ENCODE measurements at regions not wholly inside any gene's neighbourhood (a gene's known extent, or its start where the extent isn't known, plus 50 kb on each side); places are given as distances from the start of the nearest gene placed in this dataset.

DNA sequence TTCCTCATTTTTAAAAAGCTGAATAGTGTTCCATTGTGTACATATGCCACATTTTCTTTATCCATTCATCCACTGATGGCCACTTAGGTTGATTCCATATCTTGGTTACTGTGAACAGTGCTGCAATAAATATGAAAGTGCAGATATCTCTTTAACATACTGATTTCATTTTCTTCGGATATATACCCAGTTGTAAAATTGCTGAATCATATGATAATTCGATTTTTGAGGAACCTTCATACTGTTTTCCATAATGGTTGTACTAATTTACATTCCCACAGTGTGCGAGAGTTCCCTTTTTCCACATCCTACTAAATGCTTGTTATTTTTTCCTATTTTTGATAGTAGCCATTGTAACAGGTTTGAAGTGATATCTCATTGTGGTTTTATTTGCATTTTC lies 263.2 kb downstream of the STK31 start:
- no peak for DNase-seq (ENCODE audit: low spot score)

DNA sequence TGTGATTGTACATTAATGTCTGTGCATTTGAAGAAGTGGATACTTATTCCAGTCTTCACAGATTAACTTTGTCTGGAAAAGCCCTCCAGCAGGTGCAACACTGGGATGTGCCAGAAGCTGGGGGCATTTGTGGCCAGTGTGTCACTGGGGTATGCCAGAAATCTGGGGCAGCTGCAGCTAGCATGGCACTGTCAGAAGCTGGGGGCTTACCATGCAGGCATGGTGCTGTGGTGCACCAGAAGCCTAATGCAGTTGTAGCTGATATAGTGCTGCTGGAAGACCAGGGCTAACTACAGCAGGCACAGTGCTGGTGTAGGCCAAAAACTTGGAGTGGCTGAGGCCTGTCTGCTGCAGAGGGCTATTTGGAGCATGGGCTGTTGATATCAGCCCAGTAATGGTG lies 270.1 kb downstream of the STK31 start:
- no peak for DNase-seq (ENCODE audit: low spot score)

DNA sequence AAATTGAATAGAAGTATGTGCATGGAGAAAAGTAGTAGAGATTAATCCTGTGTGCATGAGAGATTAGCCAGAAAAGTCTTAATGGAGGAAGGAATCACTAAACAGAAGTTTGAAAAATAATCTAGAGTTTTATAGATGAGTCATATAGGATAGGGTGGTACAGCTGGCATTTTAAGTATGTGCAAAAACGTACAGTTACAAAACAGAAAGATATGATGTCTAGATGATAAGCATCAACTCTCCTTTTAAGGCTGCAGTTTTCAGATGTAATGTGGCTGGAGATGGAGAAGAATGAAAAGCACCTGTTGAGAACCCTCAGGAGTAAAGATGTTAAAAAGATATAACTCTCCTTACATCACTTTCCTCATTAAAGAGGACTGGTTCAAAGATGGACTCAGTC lies 271.3 kb downstream of the STK31 start:
- no peak for DNase-seq (ENCODE audit: low spot score)

DNA sequence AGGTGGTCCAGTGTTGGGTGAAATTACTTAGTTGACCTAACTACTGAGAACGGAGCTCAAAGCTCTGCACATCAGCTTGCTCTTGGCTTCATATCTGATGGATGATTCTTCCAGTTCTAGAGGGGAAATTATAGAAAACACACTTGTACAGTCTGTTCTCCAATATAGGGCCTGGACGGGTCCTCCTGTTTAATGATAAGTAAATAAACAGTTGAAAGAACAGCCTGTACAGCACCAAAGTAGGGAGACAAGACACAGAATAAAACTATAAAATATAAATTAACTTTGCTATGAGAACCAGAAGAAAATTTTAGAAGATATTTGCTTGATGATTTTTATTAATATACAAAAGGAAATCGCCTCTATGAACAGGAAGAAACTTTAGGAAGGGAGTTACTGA lies 271.7 kb downstream of the STK31 start:
- no peak for DNase-seq (ENCODE audit: low spot score)

DNA sequence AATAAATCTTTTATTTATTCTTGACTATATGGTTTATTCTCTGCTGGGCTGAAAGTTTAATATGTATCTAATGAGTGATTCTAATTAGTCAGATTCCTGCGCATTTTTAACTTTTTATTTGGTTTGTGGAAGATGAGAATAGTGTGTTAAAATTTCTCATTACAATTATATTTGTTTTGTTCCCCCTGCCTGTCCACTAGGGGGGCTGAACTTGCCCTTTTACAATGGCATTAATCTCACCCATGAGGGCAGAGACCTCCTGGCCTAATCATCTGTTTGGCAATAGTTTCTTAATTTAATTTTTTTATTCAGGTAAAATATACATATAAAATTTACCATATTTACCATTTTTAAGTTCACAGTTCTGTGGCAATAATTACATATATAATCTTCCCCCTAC lies 278.5 kb upstream of the NPY start:
- DNase-seq (ENCODE audit: low spot score): no peak

DNA sequence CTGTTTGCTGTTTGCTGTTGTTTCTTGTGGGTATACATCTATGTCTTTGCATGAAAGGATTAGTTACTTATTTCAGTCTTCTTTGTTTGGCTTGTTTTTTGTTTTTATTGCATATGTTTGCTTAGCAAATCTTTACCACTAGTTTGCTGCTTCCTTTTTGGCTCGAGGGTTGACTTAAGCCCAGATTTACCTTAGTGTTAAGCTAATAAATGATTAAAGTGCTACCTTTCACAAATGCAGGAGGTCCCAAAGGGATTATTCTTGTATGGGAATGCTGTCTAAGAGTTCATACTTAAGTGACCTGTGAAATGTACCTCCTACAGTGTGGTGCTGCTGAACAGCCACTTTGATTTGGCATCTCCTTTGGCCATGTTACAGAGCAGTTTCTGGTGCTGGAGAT lies 273.5 kb upstream of the NPY start:
- DNase-seq (ENCODE audit: low spot score): no peak

DNA sequence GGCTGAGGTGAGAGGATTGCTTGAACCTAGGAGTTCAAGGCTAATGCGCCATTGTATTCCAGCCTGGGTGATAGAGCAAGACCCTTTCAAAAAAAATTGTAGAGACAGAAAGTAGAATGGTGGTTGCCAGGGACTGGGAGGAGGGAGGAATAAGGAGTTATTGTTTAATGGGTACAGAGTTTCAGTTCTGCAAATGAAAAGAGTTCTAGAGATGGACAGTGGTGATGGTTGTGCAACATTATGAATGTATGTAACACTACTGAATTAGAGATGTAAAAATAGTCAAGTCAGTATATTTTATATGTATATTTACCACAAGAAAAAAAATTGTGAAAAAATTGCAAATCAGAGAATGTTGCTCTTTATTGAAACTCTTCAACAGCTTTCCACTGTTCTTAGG lies 266.5 kb upstream of the NPY start:
- DNase-seq (ENCODE audit: low spot score): no peak

DNA sequence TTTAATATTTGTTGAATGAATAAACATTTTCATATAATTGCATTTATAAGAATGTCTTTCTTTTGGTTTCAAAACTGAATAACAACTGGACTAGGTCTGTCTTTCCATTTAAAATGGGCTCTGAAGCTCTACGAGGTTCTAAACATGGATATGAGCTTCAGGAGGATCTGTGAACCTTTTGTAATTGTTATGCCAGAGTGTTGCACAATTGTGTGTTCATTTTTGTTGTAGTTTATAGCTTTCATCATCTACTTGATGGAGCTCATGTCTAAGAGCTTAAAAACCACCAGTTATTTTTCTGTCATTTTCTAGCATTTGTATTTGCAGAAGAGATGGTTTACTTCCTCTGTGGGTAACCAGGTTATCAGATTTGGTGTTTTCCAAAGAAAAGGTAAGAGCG lies 265.7 kb upstream of the NPY start:
- DNase-seq (ENCODE audit: low spot score): no peak

DNA sequence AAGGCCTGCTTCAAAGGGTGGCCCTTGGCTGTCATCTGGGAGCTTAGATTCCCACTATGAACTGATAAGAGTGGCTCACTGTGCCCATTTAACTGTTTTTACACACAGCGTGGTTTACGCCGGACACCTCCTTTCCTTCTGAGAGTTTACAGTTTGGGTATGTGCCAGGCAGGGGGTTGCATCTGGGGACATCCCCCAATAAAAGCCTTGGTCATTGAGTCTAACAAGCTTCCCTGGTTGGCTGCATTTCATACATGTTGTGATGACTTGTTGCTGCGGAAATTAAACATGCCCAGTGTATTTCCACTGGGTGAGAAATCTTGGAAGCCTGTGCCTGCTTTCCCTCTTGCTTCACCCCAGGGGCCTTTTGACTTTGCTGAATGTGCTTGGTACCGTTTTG lies 264.1 kb upstream of the NPY start:
- no peak for DNase-seq (ENCODE audit: low spot score)

DNA sequence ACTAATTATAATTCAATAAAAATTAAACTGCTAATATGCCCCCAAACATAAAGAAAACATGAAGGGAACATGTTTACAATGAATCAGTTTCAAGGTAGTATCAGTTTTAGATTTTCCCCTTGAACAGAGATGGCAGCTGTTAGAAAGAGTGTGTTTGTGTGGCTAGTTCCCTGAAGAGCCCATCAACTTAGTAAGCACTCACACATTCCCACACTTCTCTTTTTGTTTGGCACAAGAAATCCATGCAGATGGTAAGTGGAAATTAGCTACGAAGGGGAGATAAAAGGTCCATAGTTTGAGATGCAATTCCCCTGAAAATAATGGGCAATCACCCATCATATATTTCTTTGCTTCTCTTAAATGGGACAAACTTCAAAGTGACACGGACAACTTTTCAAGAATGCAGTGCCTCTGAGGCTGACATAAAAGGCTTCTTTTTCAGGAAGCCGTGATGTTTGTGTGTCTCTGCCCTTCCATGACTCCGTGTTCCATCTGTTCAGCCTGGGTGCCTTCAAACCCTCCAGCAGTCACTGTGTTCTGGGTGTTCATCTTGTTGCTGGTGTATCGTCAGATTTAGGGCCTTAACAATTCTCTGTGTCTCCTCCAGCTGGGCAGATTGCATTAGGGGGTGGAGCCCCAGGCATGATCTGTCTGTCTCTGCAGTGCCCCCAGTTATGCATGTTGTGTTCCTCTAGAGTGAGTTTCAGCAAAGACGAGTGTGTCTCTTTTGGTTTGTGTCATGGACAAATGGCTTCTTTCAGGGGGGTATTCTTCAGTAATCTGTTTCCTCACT lies 259.5 kb upstream of the NPY start:
- no peak for DNase-seq (ENCODE audit: low spot score)

DNA sequence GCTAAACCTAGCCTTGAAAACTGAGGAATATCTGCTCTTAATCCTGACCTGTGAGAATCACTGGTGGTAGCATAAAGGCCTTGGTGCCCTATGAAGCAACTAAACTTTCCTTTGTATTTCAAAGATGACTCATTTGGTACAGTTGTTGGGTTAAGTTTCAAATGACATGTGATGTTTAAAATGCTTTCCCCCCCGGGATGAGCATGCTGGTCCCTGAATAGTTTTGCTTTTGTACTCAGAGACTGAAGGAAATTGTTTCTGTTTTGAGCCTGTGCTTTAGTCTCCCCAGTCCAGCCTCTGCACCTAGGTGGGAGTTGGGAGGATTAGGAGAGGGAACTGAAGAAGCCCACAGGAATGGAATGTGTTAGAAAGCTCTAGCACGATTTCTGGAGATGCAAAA lies 258.9 kb upstream of the NPY start:
- peak; percentile 82 for DNase-seq (ENCODE audit: low spot score)

DNA sequence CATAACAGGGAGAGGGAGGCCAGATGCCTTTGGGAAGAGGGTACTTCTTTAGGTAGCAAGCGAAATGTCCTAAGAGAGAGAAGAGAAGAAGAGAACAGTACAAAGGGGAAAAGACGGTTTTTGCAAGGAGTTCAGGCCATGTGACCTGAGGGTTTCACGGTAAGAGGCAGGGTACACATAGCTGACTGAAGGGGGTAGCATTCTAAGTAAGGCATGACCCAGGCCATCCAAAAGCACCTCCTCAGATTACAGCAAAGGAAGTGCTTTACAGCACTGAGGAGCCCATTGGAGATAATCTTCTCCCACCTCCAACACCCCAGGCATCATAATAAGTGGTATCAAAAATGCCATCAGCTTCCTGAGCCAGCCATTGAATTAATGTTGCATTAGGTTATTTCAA lies 258.2 kb upstream of the NPY start:
- no peak for DNase-seq (ENCODE audit: low spot score)

DNA sequence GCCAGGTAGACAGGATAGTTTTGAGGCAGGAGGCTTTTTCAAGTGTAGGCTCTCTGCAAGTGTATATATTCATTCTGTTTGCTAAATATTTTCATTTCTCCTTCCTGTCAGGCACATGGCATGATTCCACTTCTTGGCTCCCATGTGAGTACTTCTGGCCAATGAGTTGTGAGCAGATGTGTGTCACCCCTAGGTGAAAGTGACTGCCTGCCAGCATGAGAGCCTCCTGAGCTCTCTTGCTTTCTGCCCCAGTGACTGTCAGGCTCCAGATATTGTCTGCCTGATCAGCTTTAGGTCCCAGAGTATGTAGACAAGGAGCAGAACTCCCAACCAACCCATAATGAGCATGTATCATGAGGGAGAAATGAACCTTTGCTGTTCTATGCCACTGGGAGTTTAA lies 257.6 kb upstream of the NPY start:
- DNase-seq (ENCODE audit: low spot score): no peak

DNA sequence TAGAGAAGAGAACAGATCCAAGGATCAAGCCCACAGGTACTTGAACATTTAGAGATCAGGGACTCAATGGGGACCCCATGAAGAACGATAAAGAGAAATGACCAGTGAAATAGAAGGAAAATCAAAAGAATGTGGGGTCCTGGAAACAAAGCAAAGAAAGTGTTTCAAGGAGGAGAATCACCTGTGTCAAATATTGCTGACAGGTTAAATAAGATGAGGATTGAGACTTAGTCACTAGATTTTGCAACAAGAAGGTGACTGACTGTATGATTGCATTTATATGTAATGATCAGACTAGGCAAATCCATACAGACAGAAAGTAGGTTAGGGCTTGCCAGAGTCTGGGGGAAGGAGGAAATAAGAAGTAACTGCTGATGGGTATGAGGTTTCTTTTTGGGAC lies 254.9 kb upstream of the NPY start:
- DNase-seq (ENCODE audit: low spot score): no peak

DNA sequence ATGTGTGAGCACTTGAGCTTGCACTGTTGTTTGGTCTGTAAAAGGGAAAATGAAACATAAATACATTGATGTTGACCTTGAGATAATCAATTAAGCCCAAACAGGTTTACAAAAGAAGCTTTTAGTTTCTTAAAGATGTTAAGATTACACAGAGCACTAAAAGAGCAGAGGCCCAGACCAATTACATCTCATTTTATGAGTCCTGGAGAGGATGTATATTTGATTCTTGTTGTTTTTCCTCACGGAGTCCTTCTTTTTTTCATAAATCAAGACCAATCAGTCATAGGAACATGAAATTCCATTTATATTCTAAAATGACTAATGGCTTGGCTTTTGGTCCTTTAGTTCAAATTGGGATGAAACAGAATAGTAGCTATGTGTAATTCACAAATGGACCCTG lies 249.7 kb upstream of the NPY start:
- no peak for DNase-seq (ENCODE audit: low spot score)

DNA sequence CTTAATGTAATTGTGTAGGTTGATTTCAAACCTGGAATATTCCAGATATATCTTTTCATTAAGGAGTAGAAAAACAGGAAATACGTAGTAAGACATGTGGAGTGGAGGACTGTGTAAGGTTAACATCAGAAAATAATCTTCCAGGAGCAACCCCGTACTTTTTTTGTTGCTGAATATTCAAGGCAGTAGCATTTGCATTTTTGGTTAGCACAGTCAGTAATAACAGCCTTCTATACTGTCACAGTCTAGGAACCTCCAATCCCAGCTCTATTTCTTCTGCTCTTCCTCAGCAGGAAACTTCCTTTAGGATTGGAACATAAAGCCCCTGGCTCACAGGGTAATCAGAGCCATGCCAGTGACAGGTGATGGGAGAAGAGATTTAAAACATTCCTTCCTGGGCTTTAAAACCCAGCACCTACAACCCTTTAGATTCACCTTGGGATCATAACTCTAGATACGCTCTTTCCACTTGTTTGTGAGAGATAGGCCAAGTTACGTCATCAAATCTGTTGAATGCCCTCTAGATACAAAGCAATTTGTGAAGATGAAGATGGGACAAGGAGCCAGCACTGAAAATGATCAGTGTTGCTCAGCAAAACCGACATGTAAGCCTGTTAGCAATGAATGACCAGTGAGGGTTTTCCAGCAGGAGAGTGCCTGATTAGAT lies 248.5 kb upstream of the NPY start:
- DNase-seq (ENCODE audit: low spot score): no peak

DNA sequence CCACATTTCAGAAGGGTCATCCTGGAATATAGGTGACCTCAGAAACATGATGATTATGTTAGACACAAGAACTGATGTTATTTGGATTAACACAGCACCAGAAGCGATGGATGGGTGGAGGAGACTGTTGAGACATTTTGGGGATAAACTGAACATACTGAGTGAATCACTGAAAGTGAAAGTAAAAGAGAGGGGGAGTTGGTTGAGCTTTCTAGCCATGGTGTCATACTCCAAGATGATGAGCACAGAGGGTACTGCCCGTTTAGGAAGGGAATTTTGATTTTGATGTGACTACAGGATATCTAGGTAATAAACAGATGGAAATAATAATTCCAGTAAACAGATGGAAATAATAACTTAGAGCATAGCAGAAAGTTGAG lies 248.0 kb upstream of the NPY start:
- no peak for DNase-seq (ENCODE audit: low spot score)

DNA sequence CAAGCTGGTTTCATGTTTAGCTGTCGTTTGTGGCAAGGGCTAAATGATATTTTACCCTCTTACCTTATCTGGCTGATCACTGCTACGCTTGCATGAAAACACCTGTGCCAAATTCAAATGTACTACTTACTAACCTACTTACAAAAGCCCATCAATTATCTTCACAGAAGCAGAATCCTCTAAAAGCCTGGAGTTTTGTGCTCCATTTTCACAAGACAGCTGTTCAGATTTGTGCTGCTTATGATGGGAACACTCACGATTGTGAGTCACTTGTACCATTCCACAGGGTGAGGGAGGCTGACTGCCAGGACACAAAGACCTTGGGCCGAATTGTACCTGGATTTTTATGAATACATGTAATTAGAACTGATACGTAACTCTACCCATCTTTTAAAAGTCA lies 245.0 kb upstream of the NPY start:
- DNase-seq (ENCODE audit: low spot score): no peak

DNA sequence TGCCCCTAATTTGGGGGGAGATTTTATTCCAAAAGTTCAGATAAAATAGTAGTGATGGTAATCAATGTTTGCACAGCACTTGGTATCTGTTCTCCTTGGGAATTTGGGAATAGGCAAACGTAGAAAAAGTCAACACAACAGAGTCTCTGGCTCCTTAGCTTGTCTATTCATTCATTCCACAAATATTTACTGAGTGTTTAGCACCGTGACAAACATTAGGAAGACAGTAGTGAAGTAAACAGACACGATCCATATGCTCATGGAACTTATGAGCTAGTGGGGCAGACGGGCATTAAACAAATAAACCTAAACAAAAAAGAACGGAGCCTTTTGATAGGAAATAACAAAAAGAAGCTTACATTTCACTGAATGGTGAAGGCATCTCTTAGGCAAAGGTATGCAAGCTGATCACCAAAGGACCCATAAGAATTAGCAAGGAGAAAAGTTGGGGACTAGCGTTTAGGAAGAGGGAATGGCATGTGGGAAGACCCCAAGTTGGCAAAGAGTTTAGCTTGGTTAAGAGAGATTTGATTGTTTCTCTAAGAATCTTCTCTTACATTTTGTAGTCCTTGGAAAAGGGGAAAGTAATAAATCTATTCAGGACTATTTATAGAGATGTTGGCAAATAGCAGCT lies 243.9 kb upstream of the NPY start:
- no peak for DNase-seq (ENCODE audit: low spot score)

DNA sequence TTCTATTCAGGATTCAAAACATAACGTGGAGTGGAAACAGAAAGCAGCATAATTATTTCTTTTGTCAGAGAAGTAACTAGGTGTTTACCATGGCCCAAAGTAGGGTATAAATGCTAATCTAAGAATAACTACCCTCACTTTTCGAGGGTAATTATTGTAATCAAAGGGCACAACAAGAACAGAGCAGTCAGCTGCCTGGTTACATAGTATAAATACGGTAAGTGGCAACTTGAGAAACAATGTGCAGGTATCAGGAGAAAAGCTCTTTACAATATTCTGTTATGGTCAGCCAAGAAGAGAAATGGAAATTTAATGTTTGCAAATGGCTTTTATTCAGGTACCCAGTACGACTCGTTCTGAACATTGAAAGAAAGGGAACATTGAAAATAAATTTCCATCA lies 242.0 kb upstream of the NPY start:
- DNase-seq (ENCODE audit: low spot score): no peak

DNA sequence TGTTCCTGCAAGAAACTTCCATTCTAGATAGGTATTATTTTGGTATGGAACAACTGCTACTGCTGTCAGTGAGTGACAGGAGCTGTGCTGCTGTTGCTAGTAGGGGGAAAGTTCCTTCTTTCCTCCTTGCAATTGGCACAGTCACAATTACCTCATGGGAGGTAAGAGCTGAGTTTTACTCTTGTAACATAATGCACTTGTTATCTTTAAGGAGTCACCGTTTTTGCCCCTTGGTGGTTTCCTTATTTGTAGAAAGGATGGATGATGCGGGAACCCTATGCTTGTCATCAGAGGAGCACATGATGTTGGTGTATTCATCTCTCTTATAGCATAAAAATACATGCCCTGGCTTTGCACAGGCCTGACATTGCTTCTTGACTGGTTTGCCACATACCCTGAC lies 234.7 kb upstream of the NPY start:
- DNase-seq (ENCODE audit: low spot score): no peak

DNA sequence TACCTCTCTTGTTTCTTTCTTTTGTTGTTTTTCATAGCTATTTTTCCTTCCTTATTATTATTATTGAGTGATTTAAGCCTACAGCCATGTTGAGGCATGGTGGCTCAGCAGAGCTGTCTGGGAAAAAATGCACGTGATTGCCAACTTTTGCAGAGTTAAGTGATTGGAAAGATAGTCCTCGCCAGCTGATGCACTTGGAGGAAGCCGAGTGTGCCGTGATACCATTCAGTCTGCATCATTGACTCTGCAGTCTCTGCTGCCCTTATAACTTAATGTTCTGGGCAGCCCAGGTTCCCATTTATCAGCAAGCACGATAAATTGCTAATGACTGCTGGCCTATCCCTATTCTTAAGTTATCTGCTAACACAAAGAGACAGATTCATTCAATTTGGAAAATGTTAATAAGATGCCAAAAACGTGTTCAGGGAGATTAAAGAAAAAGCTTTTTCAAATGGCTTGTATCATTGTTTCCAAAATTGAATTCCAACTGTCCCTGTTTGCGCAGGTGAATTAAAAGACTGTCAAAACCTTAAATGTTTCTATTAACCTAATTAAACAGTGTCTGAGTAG lies 232.9 kb upstream of the NPY start:
- no peak for DNase-seq (ENCODE audit: low spot score)

DNA sequence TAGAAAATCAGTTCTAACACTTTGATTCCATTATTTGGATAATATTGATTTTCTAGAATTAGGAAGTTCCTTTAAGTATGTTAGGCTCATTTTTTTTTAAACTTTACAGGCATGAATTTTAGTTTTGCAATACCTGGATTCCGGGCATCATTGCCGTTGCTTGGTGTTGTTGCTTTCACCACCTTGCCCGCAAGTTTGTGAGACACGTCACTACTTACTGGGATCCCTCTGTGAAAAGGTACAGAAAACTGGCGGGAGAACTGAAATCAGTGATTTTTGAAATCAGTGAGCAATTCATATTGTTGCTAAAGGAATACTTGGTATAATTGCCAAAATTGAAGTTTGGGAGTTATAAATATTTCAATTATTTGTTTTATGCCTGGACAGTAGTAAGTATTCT lies 232.3 kb upstream of the NPY start:
- no peak for DNase-seq (ENCODE audit: low spot score)

All from COLO829 (cell line).